HepG2 (cell line): ENCODE measurements at regions not wholly inside any gene's neighbourhood (a gene's known extent, or its start where the extent isn't known, plus 50 kb on each side); places are given as distances from the start of the nearest gene placed in this dataset.
"Not testable (repeated sequence)": the region's sequence is repeated elsewhere in the genome, so short reads cannot be mapped to it uniquely, and the experiment has no call there.

Experiments used
- ATAC-seq: fragments of 200-7000 bp; cut with Tn5 transposase; 3 replicates; pipeline ENCODE4 v1.9.1; 2020; ENCODE audit warnings: mild to moderate bottlenecking, moderate library complexity
- BruUV-seq: library from RNA; stranded (reverse); fragments of 400-500 nt; replicated peaks from 2 replicates; lab custom pipeline; 2021; lab: Mats Ljungman, UMichigan
- CTCF ChIA-PET: fragments of 300-600 bp; formaldehyde crosslinking; extraction: SDS; loops from one replicate; lab custom pipeline; 2021; ENCODE audit warnings: low total read pairs, inconsistent platforms, low intra/inter-chr PET ratio; lab: Yijun Ruan, JAX
- POLR2A ChIA-PET: fragments of 350-600 bp; sonication (Branson Sonifier 250); formaldehyde crosslinking; loops from one replicate; lab custom pipeline; 2020; ENCODE audit warnings: antibody characterized with exemption, inconsistent platforms; lab: Yijun Ruan, JAX
- DNase-seq: peaks from one replicate; pipeline ENCODE4 v3.0.0-alpha.2; 2015; ENCODE audit warnings: low spot score
- FAIRE-seq: peaks from 3 replicates; lab custom pipeline; 2011; peaks lifted over from hg19 to GRCh38; lab: Jason Lieb, UNC
- H2AFZ ChIP-seq: one replicate; pipeline ENCODE4 v1.6.1; 2011; ENCODE audit warnings: low read length, inconsistent platforms
- H3K27ac ChIP-seq: fragments of 300-600 bp; 3 replicates; pipeline ENCODE4 v1.8.0; 2011; ENCODE audit warnings: mixed run types, mild to moderate bottlenecking, mixed read lengths, low read length, inconsistent platforms; ENCODE audit not compliant: insufficient read depth; ENCODE audit errors: extremely low read length
- H3K27me3 ChIP-seq, 2 experiments: fragments of 200-600 bp in 1 of 2; 2 replicates in 1 of 2; 3 replicates in 1 of 2; pipeline versions ENCODE4 v1.6.0 to v1.8.0; 2011; ENCODE audit warnings: low read length in 2 of 2, mild to moderate bottlenecking in 2 of 2, moderate library complexity in 2 of 2, inconsistent platforms in 1 of 2; ENCODE audit not compliant: insufficient read depth in 2 of 2, control insufficient read depth in 1 of 2
- H3K36me3 ChIP-seq, 2 experiments: fragments of 200-600 bp in 1 of 2; replicated peaks in 1 of 2; 2 replicates in 1 of 2; 3 replicates in 1 of 2; pipeline versions ENCODE4 v1.5.1 to v1.8.0; 2011; ENCODE audit warnings: low read length in 2 of 2, inconsistent platforms in 1 of 2; ENCODE audit not compliant: insufficient read depth in 2 of 2, control insufficient read depth in 1 of 2
- H3K4me1 ChIP-seq: 2 replicates; pipeline ENCODE4 v1.5.1; 2012; ENCODE audit warnings: low read length, inconsistent platforms; ENCODE audit not compliant: insufficient read depth
- H3K4me2 ChIP-seq: 2 replicates; pipeline ENCODE4 v1.6.0; 2011; ENCODE audit warnings: low read depth, low read length, inconsistent platforms
- H3K4me3 ChIP-seq, 3 experiments: fragments of 200-600 bp in 1 of 3; sonication (generic), shearing (Covaris generic) in 1 of 3; replicated peaks in 1 of 3; 2 replicates each; pipeline ENCODE4 v1.5.1; 2011 to 2016; ENCODE audit warnings: low read length in 3 of 3, inconsistent platforms in 2 of 3, low read depth in 2 of 3, mild to moderate bottlenecking in 2 of 3, control low read depth in 1 of 3, mixed read lengths in 1 of 3; ENCODE audit not compliant: insufficient read depth in 1 of 3
- H3K79me2 ChIP-seq: one replicate; pipeline ENCODE4 v1.6.1; 2011; ENCODE audit warnings: low read length, inconsistent platforms; ENCODE audit not compliant: insufficient read depth
- H3K9ac ChIP-seq: 2 replicates; pipeline ENCODE4 v1.6.0; 2011; ENCODE audit warnings: mild to moderate bottlenecking, low read depth, low read length, inconsistent platforms; ENCODE audit not compliant: insufficient read depth
- H3K9me3 ChIP-seq: 2 replicates; pipeline ENCODE4 v1.5.1; 2012; ENCODE audit warnings: mild to moderate bottlenecking, low read length
- H4K20me1 ChIP-seq: 2 replicates; pipeline ENCODE4 v1.6.0; 2011; ENCODE audit warnings: inconsistent platforms, mild to moderate bottlenecking, low read length, moderate library complexity; ENCODE audit not compliant: insufficient read depth
- CREB1 ChIP-seq, 2 experiments: fragments of 450-650 bp in 1 of 2; IDR thresholded peaks; 2 replicates each; pipeline ENCODE4 v1.6.1; 2016 to 2017; ENCODE audit warnings: control low read depth in 1 of 2, mild to moderate bottlenecking in 1 of 2, missing compliant biosample characterization in 1 of 2, missing genetic modification characterization in 1 of 2
- EZH2 ChIP-seq: conservative IDR thresholded peaks from 2 replicates; pipeline ENCODE4 v1.6.1; 2012; ENCODE audit warnings: mild to moderate bottlenecking, low read depth, low read length, moderate library complexity
- HDAC6 ChIP-seq: fragments of 200-600 bp; sonication (generic); IDR thresholded peaks from 2 replicates; pipeline ENCODE4 v1.7.0; 2017; ENCODE audit warnings: mild to moderate bottlenecking, antibody characterized with exemption, low read length, low read depth
- TEAD3 ChIP-seq: optimal IDR thresholded peaks from 2 replicates; pipeline ENCODE3; 2016; ENCODE audit warnings: borderline replicate concordance
- ZFP36 ChIP-seq: fragments of 150-350 bp; IDR thresholded peaks from 2 replicates; pipeline ENCODE4 v1.6.1; 2018; ENCODE audit warnings: borderline replicate concordance, low read length, low read depth; ENCODE audit not compliant: partially characterized antibody
- ZFP62 ChIP-seq: sonication (generic); formaldehyde crosslinking; IDR thresholded peaks from 2 replicates; pipeline ENCODE4 v1.4.0; 2020; ENCODE audit warnings: missing genetic modification reagents
- ZNF354B ChIP-seq: sonication (generic); formaldehyde crosslinking; IDR thresholded peaks from 2 replicates; pipeline ENCODE4 v1.8.0; 2022; ENCODE audit warnings: mild to moderate bottlenecking, missing genetic modification reagents
- ZNF775 ChIP-seq: sonication (generic); formaldehyde crosslinking; IDR thresholded peaks from 2 replicates; pipeline ENCODE4 v1.4.0; 2020; ENCODE audit warnings: missing genetic modification reagents, mild to moderate bottlenecking, moderate library complexity, borderline replicate concordance
- WGBS: methylation state at CpG from one replicate; pipeline ENCODE4 v1.1.6; 2017; ENCODE audit warnings: low lambda C conversion rate; 5-methylcytosine and 5-hydroxymethylcytosine counted together
- in situ Hi-C: cut with HindIII; loops from 2 replicates; pipeline ENCODE4 v1.10.0; 2017; ENCODE audit warnings: low pct_unique_long_range_greater_than_20kb; ENCODE audit not compliant: extremely low pct_ligation_motif_present
- intact Hi-C: fragments of 100-400 bp; cut with micrococcal nuclease; formaldehyde crosslinking; loops from one replicate; pipeline ENCODE4 v1.10.0; 2022; ENCODE audit not compliant: unreplicated experiment

DNA sequence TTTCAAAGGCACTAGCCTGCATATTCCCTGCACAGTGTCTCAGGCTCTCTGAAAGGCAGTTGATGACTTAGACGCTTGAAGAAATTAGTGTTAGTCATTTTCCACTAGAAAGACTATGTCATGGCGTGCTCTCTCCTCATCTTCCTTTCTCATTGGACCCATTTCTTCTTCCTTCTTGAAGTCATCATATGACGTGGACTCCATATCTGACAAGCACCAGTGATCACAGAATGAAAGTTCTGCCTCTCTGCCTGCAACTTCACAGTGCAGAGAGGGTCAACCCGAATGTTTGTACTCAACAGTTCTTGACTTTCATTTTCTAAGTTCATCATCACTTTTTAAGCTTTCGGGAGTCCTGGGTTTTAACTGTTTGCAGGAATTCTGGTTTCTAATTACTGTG is 63.7 kb upstream of the CYRIA start:
- H3K9me3 ChIP-seq = no peaks in the 10 kb centered on the region
- 5% methylated on average over 5 of the region's 5 CpGs for WGBS
- H3K27ac ChIP-seq = no peak overlapping the region
- H4K20me1 ChIP-seq = no peaks in the 10 kb centered on the region
- TF ChIP-seq EZH2 = no peak
- peak; percentile 75 for TF ChIP-seq CREB1 (IDR thresholded peaks at IDR 0.05)
- TF ChIP-seq CREB1 (CRISPR knock-in tag; IDR thresholded peaks at IDR 0.05) = no peak
- BruUV-seq = no TSS peak
- intact Hi-C loops = no loop called here
- POLR2A ChIA-PET = no interaction called here
- H3K9ac ChIP-seq = no peak overlapping the region
- H3K79me2 ChIP-seq = no peaks in the 10 kb centered on the region
- DNase-seq = no peak
- H3K4me1 ChIP-seq = no peaks in the 10 kb centered on the region
- no peak for ATAC-seq
- H3K36me3 ChIP-seq = no peaks in the 10 kb centered on the region
- CTCF ChIA-PET = no interaction called here
- in situ Hi-C loops = no loop called here
- no peak overlapping the region for H2AFZ ChIP-seq
- no peaks in the 10 kb centered on the region for H3K27me3 ChIP-seq
- no peak overlapping the region for H3K4me2 ChIP-seq
- no peak for FAIRE-seq
- H3K4me3 ChIP-seq = no peak overlapping the region

DNA sequence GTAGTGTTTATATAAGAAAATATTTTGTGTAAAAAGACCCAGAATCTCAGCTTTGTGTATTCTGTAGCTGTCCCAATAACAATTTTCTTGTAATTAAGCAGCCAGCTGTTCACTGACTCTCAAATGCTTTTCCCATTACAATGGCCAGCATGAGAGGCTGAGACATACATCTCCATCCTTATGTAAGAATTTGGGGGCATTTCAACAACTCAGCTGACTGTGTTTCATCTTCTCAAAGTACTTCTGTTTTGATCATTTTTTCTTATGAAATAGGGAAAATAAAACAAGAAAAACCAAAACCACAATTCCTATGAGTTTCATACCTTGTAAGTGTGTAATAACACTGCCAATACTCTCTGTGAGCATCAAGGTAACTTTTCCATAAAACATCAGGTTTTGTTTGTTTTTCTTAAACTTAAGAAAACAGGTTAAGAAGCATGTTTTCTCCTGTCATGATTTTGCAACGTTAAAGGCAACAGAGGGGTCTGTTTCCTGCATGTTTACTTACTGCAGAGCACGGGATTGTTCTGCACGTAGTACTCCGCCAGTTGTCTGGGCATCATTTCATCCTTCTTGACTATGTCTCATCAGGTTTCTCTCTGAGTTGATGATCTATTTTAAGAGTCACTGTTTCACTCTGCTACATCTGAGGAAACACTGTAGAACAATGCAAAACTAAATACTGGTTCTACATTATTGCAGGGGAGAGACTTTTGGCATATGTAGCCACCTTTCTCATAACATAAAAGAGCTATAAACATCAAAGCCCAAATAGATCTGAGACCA is 62.9 kb upstream of the CYRIA start:
- Histone ChIP-seq H3K27me3 (no peaks in the 10 kb centered on the region), H3K4me1 (no peaks in the 10 kb centered on the region), H3K36me3 (no peaks in the 10 kb centered on the region), H2AFZ (no peak overlapping the region), H4K20me1 (no peaks in the 10 kb centered on the region), H3K79me2 (no peaks in the 10 kb centered on the region), H3K4me2 (no peak overlapping the region), H3K9ac (no peak overlapping the region), H3K27ac (no peak overlapping the region), H3K4me3 (no peak overlapping the region), H3K9me3 (no peaks in the 10 kb centered on the region)
- in situ Hi-C loops (no loop called here), intact Hi-C loops (no loop called here)
- FAIRE-seq (no peak), ATAC-seq (no peak), DNase-seq (no peak)
- TF ChIP-seq ZFP62 (no peak), TEAD3 (CRISPR knock-in tag) (no peak), ZNF354B (CRISPR knock-in tag) (no peak), HDAC6 (no peak), ZFP36 (no peak), ZNF775 (CRISPR knock-in tag) (no peak)
- 28% methylated on average over 4 of the region's 4 CpGs for WGBS
- BruUV-seq = no TSS peak
- ChIA-PET CTCF (no interaction called here), POLR2A (no interaction called here)

DNA sequence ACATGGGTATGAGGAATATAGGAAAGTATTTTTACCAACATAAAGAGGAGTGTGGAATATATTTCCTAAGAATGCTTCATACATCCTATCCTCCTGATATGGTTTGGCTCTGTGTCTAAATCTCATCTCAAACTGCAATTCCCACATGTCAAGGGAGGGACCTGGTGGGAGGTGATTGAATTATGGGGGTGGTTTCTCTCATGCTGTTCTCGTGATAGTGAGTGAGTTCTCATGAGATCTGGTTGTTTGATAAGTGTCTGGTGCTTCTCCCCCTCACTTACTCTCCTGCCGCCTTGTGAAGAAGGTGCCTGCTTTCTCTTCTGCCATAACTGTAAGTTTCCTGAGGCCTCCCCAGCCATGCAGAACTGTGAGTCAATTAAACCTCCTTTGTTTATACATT is 62.2 kb upstream of the CYRIA start:
- H3K4me2 ChIP-seq, H4K20me1 ChIP-seq, H2AFZ ChIP-seq, in situ Hi-C loops, H3K9me3 ChIP-seq, FAIRE-seq, POLR2A ChIA-PET, intact Hi-C loops, CTCF ChIA-PET, H3K27me3 ChIP-seq, BruUV-seq, H3K36me3 ChIP-seq, H3K27ac ChIP-seq, H3K4me3 ChIP-seq, H3K9ac ChIP-seq, DNase-seq, H3K79me2 ChIP-seq, H3K4me1 ChIP-seq, ATAC-seq: not testable (repeated sequence)
- 29% methylated on average over 2 of the region's 2 CpGs for WGBS
